Fibroblast of upper back skin (primary cell): ENCODE measurements at regions not wholly inside any gene's neighbourhood (a gene's known extent, or its start where the extent isn't known, plus 50 kb on each side); places are given as distances from the start of the nearest gene placed in this dataset.
"Not testable (repeated sequence)": the region's sequence is repeated elsewhere in the genome, so short reads cannot be mapped to it uniquely, and the experiment has no call there.

Experiments used
- DNase-seq: peaks from one replicate; pipeline ENCODE4 v3.0.0-alpha.2; 2013

GRCh38 chr4:138790706-138791340 is 224.8 kb upstream of the NOCT start:
- no peak for DNase-seq

- no peak for DNase-seq
Observed at GRCh38 chr4:138789796-138790195, 225.8 kb upstream of the NOCT start.

GRCh38 chr4:138788857-138789256 is 226.7 kb upstream of the NOCT start:
- no peak for DNase-seq

GRCh38 chr4:138788267-138788790 is 227.3 kb upstream of the NOCT start:
- peak; percentile 12 for DNase-seq

- DNase-seq = not testable (repeated sequence)
Observed at GRCh38 chr4:138779761-138780160, 235.8 kb upstream of the NOCT start.

- no peak for DNase-seq
Observed at GRCh38 chr4:138775890-138776289, 239.7 kb upstream of the NOCT start.

- DNase-seq = no peak
Observed at GRCh38 chr4:138775489-138775888, 240.1 kb upstream of the NOCT start.

GRCh38 chr4:138774940-138775339 is 240.6 kb upstream of the NOCT start:
- no peak for DNase-seq

GRCh38 chr4:138774125-138774524 is 241.5 kb upstream of the NOCT start:
- DNase-seq = not testable (repeated sequence)

- DNase-seq = no peak
Observed at GRCh38 chr4:138773321-138773720, 242.3 kb upstream of the NOCT start.

GRCh38 chr4:138772366-138772765 is 243.2 kb upstream of the NOCT start:
- no peak for DNase-seq

- DNase-seq = no peak
Observed at GRCh38 chr4:138770818-138771217, 244.8 kb upstream of the NOCT start.

- DNase-seq = no peak
Observed at GRCh38 chr4:138766332-138766731, 249.2 kb upstream of the NOCT start.

GRCh38 chr4:138765442-138765841 is 250.1 kb upstream of the NOCT start:
- DNase-seq = no peak

GRCh38 chr4:138761638-138762220 is 253.9 kb upstream of the NOCT start:
- DNase-seq = peak; percentile 84

- DNase-seq = no peak
Observed at GRCh38 chr4:138759554-138759902, 256.1 kb upstream of the NOCT start.

GRCh38 chr4:138758876-138759553 is 256.6 kb upstream of the NOCT start:
- DNase-seq = no peak

GRCh38 chr4:138758196-138758595 is 257.4 kb upstream of the NOCT start:
- no peak for DNase-seq

- peak; percentile 41 for DNase-seq
Observed at GRCh38 chr4:138757432-138757831, 258.1 kb upstream of the NOCT start.

GRCh38 chr4:138756519-138756918 is 259.1 kb upstream of the NOCT start:
- DNase-seq = no peak

GRCh38 chr4:138751309-138751708 is 264.3 kb upstream of the NOCT start:
- DNase-seq = peak; percentile 81

- peak; percentile 49 for DNase-seq
Observed at GRCh38 chr4:138749303-138749702, 266.3 kb upstream of the NOCT start.

- no peak for DNase-seq
Observed at GRCh38 chr4:138741766-138742377, 273.7 kb upstream of the NOCT start.
